HG03354 (cell line): ENCODE measurements at regions not wholly inside any gene's neighbourhood (a gene's known extent, or its start where the extent isn't known, plus 50 kb on each side); places are given as distances from the start of the nearest gene placed in this dataset.
"Not testable (repeated sequence)": the region's sequence is repeated elsewhere in the genome, so short reads cannot be mapped to it uniquely, and the experiment has no call there.

Source experiments
- ATAC-seq: cut with Tn5 transposase; IDR thresholded peaks from one replicate; pipeline ENCODE4 v1.9.1; 2021; ENCODE audit warnings: mild to moderate bottlenecking; ENCODE audit not compliant: unreplicated experiment, poor library complexity, severe bottlenecking

GRCh38 chr20:48421547-48421946 is 406.3 kb downstream of the PREX1 start:
- no peak for ATAC-seq

- ATAC-seq = no peak
These were observed 407.6 kb downstream of the PREX1 start for GRCh38 chr20:48420176-48420575.

- ATAC-seq = no peak
These were observed 408.6 kb downstream of the PREX1 start for GRCh38 chr20:48419173-48419572.

DNA sequence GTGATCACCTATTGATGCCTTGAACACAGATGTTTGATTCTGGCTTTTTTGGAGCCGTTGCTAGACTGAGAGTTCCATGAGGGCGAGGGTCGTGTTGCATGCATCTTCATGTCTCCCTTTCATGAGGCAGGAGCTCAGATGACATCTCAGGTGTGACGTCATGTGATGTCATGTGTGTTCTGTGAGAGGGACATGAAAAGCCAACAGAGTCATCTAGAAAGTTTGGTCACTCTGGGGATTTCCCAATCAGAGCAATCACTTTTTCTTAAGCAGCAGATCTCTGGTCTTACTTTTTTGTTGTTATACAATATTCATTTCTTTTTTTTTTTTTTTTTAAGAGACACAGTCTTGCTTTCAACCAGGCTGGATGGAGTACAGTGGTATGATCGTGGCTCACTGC is 411.8 kb downstream of the PREX1 start:
- no peak for ATAC-seq

- no peak for ATAC-seq
These were observed 413.0 kb downstream of the PREX1 start for GRCh38 chr20:48414786-48415185.

- no peak for ATAC-seq
These were observed 415.8 kb downstream of the PREX1 start for GRCh38 chr20:48411919-48412522.

DNA sequence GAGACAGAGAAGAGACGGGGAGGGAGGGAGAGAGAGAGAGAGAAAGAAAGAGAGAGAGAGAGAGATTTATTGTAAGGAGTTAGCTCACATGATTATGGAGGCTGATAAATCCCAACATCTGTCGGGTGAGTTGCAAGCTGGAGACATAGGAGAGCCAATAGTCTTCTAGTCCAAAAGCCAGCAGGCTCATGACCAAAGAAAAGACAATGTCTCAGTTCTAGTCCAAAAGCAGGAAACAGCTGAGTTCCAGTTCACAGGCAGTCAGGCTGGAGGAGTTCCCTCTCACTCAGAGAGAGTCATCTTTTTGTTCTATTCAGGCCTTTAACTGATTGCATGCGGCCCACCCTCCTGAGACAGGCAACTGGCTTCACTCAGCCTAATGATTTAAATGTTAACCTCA is 416.6 kb downstream of the PREX1 start:
- ATAC-seq = no peak

GRCh38 chr20:48409055-48409615 is 418.7 kb downstream of the PREX1 start:
- ATAC-seq = no peak

DNA sequence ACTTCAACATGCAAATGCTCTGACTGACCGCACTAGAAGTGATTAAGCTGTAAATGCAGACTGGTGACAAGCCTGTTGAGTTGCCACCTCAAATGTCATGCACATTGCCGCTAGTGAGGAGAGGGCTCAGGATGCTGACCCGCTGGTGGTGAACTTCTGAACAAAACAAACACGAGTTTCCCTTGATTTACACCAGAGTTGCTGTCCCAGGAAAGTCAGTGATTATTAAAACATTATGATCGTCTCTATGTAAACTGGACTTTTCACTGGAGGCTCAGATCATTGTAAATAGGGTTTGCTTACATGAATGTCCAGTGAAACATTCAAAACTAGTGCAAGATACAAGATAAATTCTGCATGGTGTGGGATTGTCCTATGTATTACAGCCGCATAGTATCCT is 420.1 kb downstream of the PREX1 start:
- no peak for ATAC-seq

GRCh38 chr20:48406912-48407340 is 420.9 kb downstream of the PREX1 start:
- no peak for ATAC-seq

DNA sequence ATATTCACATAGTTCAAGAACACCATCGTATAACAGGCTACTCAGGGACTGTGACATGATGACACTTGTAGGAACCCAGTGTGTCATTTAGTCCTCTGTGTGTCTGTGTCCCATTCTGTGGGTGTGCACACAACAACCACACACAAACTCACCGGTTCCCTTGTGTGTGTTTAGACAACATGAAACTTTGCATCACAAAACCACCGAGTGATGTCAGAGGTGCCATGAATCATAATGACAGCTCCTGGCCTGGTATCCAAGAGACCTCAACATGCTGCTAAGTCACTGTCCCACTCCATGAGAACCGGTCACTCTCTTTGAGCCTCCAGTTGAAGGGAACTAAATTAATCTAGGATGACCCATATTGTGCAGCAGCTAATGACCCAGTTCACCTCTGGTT is 421.3 kb downstream of the PREX1 start:
- ATAC-seq = no peak

- ATAC-seq = no peak
These were observed 421.9 kb downstream of the PREX1 start for GRCh38 chr20:48405909-48406308.

DNA sequence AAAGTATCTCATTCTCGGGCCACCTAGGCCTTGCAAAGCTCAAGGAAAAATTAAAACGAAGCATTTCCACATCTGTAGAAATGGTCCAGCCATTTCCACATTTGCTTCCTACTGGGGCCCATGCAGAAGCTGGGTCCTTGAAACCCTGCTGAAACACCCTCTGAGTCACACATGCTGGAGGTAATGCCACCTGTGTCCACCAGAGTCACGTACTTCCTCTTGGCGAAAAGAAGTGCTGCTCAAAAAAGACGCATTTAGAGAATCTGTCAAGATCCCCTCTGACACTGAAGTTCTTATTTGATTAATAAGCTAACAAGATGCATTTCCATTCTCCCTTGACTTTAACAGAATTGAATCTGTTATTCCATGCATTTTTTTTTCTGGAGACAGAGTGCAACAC is 423.2 kb downstream of the PREX1 start:
- no peak for ATAC-seq

GRCh38 chr20:48403167-48403761 is 424.5 kb downstream of the PREX1 start:
- ATAC-seq = no peak

DNA sequence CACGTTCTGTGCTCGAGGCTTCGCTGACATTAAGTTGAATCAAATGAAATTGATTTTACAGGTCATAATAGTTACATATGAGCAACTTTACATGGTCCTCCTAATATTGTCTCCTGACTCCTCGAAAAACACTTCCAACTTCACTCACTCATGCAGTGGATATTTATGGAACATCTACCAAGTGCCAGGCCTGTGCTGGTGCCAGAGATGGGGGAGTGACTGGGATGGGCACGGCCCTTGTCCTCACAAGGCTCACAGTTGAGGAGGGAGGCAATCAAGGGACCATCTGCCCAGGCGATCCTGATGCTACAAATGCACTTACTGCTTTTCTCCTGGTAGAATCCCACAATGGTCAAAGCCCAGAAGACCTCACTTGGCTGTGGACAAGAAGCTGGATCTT is 426.4 kb downstream of the PREX1 start:
- ATAC-seq = no peak

DNA sequence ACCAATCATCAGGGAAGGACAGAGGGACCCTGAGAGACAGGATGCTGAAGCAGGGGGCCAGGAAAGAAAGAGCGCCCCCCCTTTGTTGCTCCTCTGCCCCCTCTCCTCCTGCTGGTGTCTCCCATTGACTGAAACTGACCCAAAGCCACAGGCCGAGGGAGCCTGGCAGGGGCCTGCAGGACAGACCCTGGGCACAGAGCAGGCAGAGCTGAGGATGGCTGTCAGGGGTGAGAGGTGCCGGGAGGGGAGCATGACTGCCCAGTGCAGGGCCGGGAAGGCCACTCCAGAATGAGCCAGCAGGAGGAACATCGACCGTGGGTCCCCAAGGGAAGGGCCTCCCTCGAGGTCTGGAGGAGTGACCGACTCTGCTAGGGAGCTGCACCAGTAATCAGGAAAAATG is 427.8 kb downstream of the PREX1 start:
- no peak for ATAC-seq

DNA sequence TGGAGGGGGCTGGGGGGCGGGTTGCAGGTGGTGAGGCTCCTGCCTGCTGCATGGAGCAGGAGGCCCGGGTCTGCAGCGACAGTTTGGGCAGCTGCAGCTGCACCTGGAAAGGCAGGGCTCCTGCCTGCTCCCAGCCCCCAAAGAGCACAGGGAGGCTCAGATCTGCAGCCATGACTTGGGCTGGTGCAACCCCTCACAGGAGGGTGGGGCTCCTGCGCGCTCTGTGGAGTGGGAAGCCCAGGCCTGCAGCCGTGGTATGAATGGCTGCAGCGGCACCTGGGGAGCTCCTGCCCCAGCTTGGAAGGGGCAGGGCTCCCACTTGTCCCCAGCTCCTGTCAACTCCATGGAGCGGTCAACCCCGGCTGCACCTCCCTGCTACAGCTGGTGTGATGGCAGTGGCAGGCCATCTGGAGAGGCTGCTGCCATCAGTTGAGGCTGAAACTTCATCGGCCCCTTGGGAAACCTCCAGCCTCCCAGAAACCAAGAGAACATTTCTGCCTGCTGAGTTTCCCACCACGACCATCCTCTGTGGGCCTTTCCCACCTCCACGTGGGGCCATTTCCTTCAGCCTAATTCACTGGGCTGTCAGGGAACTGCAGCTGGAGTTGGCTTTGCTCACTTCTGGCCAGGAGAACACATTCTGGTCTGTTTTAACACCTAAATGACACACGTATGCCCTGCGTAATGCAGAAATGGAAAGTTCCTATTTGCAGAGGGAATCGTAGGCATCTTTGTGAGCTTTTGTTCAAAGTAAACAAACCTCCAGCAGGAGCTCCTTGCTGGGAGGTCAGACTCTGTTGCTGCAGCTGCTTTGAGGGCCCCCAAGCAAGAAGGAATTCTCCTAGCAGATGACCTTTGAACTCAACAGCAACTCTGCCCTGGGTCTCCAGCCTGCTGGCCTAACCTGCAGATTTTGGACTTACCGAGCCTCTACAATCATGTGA is 429.0 kb downstream of the PREX1 start:
- ATAC-seq = no peak

DNA sequence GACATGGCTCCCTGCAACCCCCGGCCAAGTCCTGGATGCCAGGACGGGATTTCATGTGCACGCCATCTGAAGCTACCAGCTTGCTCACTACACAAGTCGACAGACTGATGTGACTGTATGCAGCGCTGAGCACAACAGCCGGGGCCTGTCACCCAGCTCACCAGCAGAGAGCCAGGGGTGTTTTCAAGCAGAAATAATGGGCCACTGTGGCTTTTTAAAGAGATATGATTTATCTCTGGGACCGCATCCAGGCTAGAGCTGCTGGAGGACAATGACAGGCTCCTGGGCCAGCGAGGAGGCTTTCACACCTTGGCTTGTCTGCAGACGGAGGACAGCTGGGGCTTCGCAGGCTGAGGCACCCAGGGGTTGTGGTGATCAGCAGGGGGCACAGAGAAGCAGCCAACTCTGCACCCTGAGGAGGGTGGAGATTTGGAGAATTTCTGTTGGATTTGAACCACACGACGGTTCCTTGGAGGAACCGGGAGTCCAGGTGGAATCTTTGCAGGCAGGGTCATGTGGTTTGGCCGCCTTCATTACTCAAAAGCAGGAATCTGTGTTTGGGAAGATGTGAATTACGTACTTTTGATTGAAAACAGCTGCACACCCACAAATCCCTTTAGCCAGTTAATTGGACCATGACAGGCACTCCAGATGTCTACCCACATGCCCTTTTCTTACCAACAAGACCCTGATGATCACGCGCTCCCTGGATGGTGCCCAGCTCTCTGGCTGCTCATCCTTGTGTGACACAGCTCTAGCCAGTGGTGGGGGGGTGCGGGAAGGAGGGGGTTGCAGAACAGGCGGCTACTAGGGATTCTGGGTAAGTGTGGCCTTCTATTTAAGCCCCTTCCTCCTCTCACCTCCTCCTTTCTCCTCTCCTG is 430.6 kb downstream of the PREX1 start:
- not testable (repeated sequence) for ATAC-seq

GRCh38 chr20:48395816-48396546 is 431.8 kb downstream of the PREX1 start:
- no peak for ATAC-seq
